ENCODE measurements at regions not wholly inside any gene's neighbourhood (a gene's known extent, or its start where the extent isn't known, plus 50 kb on each side); places are given as distances from the start of the nearest gene placed in this dataset.

GRCh38 chr9:136603901-136604814 is 58.3 kb upstream of the NOTCH1 start:
- TF ChIP-seq CTCF (IDR thresholded peaks at IDR 0.05; ENCODE audit: borderline replicate concordance, extremely low read depth, low read length, poor library complexity, severe bottlenecking) = no peak
- no peak for TF ChIP-seq EZH2 (IDR thresholded peaks at IDR 0.05; ENCODE audit: borderline replicate concordance, low read depth, low read length, severe bottlenecking)
